OCI-LY7 (cell line): ENCODE measurements at regions not wholly inside any gene's neighbourhood (a gene's known extent, or its start where the extent isn't known, plus 50 kb on each side); places are given as distances from the start of the nearest gene placed in this dataset.

Experiments
- CTCF ChIP-seq: fragments of 200-600 bp; sonication (generic); conservative IDR thresholded peaks from 2 replicates; pipeline ENCODE4 v1.5.1; 2014; ENCODE audit warnings: mild to moderate bottlenecking, antibody characterized with exemption, low read length, moderate library complexity, mixed read lengths
- EZH2phosphoT487 ChIP-seq: fragments of 200-600 bp; sonication (generic); IDR thresholded peaks from 2 replicates; pipeline ENCODE4 v1.6.1; 2018; ENCODE audit warnings: low read depth, borderline replicate concordance, mild to moderate bottlenecking, mixed run types, antibody characterized with exemption, low read length, moderate library complexity, mixed read lengths

GRCh38 chr1:90143591-90143990 is 148.7 kb downstream of the ZNF326 start:
- TF ChIP-seq CTCF = no peak
- TF ChIP-seq EZH2phosphoT487 = no peak
